GM13976 (cell line): ENCODE measurements at regions not wholly inside any gene's neighbourhood (a gene's known extent, or its start where the extent isn't known, plus 50 kb on each side); places are given as distances from the start of the nearest gene placed in this dataset.

ENCODE experiments used
- DNase-seq: peaks from one replicate; pipeline ENCODE4 v3.0.0; 2012; ENCODE audit warnings: low spot score
- CTCF ChIP-seq: IDR thresholded peaks from 2 replicates; pipeline ENCODE4 v1.5.1; 2012; ENCODE audit warnings: borderline replicate concordance, mild to moderate bottlenecking; ENCODE audit not compliant: insufficient read depth; ENCODE audit errors: extremely low read depth, missing control alignments, control extremely low read depth
- in situ Hi-C: fragments of 300-500 bp; cut with MboI; formaldehyde crosslinking; loops from one replicate; pipeline ENCODE4 v1.12.0; 2022; ENCODE audit warnings: low sequenced_read_pairs, mixed read lengths, inconsistent platforms; ENCODE audit not compliant: unreplicated experiment

- in situ Hi-C loops, result no loop called here
- TF ChIP-seq CTCF, result no peak
- DNase-seq, result no peak
Observed at GRCh38 chr16:89027281-89027680, 50.3 kb upstream of the CBFA2T3 start.

- peak; percentile 79 for DNase-seq
- in situ Hi-C loops, result no loop called here
- TF ChIP-seq CTCF, result no peak
Observed at GRCh38 chr16:89031715-89032659, 55.0 kb upstream of the CBFA2T3 start.

- in situ Hi-C loops, result no loop called here
- TF ChIP-seq CTCF, result no peak
- DNase-seq, result no peak
Observed at GRCh38 chr16:89033304-89033703, 56.3 kb upstream of the CBFA2T3 start.

- in situ Hi-C loops, result no loop called here
- no peak for DNase-seq
- TF ChIP-seq CTCF, result no peak
Observed at GRCh38 chr16:89033796-89034572, 57.0 kb upstream of the CBFA2T3 start.

- in situ Hi-C loops, result no loop called here
- no peak for DNase-seq
- no peak for TF ChIP-seq CTCF
Observed at GRCh38 chr16:89034573-89034961, 57.6 kb upstream of the CBFA2T3 start.

- no peak for TF ChIP-seq CTCF
- in situ Hi-C loops, result no loop called here
Observed at GRCh38 chr16:89034971-89035668, 58.1 kb upstream of the CBFA2T3 start.

More at GRCh38 chr16:89034971-89035668, 58.1 kb upstream of the CBFA2T3 start:
- DNase-seq, result no peak
